ENCODE measurements at regions not wholly inside any gene's neighbourhood (a gene's known extent, or its start where the extent isn't known, plus 50 kb on each side); places are given as distances from the start of the nearest gene placed in this dataset.
A peak's percentile ranks its signal among the peaks of the same experiment; 100 is the strongest.

- no peaks in the 10 kb centered on the region for H3K79me2 ChIP-seq (ENCODE audit: insufficient read depth, low read length)
- no peaks in the 10 kb centered on the region for H3K36me3 ChIP-seq (replicated peaks in 1 of 2; ENCODE audit: control insufficient read depth in 1 of 2, insufficient read depth in 2 of 2, low read length in 2 of 2)
- H3K27me3 Mint-ChIP-seq (ENCODE audit: low read depth in 3 of 3) = peaks cover 2 to 3% (median 2%) of the 10 kb centered on the region in 3 donors
- H3K4me1 Mint-ChIP-seq = peaks cover 59% of the 10 kb centered on the region
- no peak overlapping the region for H3K4me3 ChIP-seq (replicated peaks in 1 of 3; ENCODE audit: low read depth in 2 of 3, low read length in 3 of 3)
- no CpG with 5 or more reads among the region's 6 CpGs for WGBS (ENCODE audit: insufficient coverage)
- no peaks in the 10 kb centered on the region for H3K27me3 ChIP-seq (ENCODE audit: control insufficient read depth in 2 of 2, insufficient read depth in 2 of 2, low read length in 2 of 2)
- no peak overlapping the region for H3K9ac ChIP-seq (ENCODE audit: insufficient read depth, low read length, poor library complexity, severe bottlenecking)
- H3K4me1 ChIP-seq (ENCODE audit: control insufficient read depth in 1 of 2, insufficient read depth in 2 of 2, low read length in 2 of 2) = peaks cover 54 to 59% of the 10 kb centered on the region in 2 donors
- H3K4me2 ChIP-seq (replicated peaks; ENCODE audit: extremely low read depth, low read length, poor library complexity, severe bottlenecking) = no peak overlapping the region
- no peak overlapping the region for H3K4me3 Mint-ChIP-seq
- H3K9me3 ChIP-seq (replicated peaks in 1 of 2; ENCODE audit: control insufficient read depth in 1 of 2, insufficient read depth in 1 of 2, low read length in 2 of 2) = no peaks in the 10 kb centered on the region
- peaks cover 0 to 2% of the 10 kb centered on the region in 2 donors for H3K36me3 Mint-ChIP-seq
- H3K9me3 Mint-ChIP-seq = peaks cover 0 to 4% (median 2%) of the 10 kb centered on the region in 7 donors
- peak in 1 of 3 donors; percentile 36 for DNase-seq
- H2AFZ ChIP-seq (ENCODE audit: insufficient read depth, low read depth, low read length, poor library complexity, severe bottlenecking) = no peak overlapping the region
- H4K20me1 ChIP-seq (ENCODE audit: insufficient read depth, low read length) = no peaks in the 10 kb centered on the region
- intact Hi-C loops (cut with micrococcal nuclease) = no loop called here
- no peak for TF ChIP-seq CTCF (IDR thresholded peaks at IDR 0.05)
- no peak overlapping the region for H3K27ac ChIP-seq (ENCODE audit: low read depth in 1 of 2, low read length in 2 of 2)
- H3K27ac Mint-ChIP-seq = peak overlapping the region in 1 of 7 donors; percentile 43
Measured at GRCh38 chr5:143600396-143601075, 197.1 kb upstream of the NR3C1 start.

GRCh38 chr5:143599474-143599873 lies 196.0 kb upstream of the NR3C1 start:
- peak overlapping the region in 1 of 7 donors; percentile 72 for H3K27ac Mint-ChIP-seq
- no peaks in the 10 kb centered on the region for H3K36me3 ChIP-seq (replicated peaks in 1 of 2; ENCODE audit: control insufficient read depth in 1 of 2, insufficient read depth in 2 of 2, low read length in 2 of 2)
- H3K4me3 Mint-ChIP-seq = no peak overlapping the region
- no peak overlapping the region for H3K27ac ChIP-seq (ENCODE audit: low read depth in 1 of 2, low read length in 2 of 2)
- intact Hi-C loops (cut with micrococcal nuclease) = no loop called here
- H2AFZ ChIP-seq (ENCODE audit: insufficient read depth, low read depth, low read length, poor library complexity, severe bottlenecking) = no peak overlapping the region
- no peaks in the 10 kb centered on the region for H3K27me3 ChIP-seq (ENCODE audit: control insufficient read depth in 2 of 2, insufficient read depth in 2 of 2, low read length in 2 of 2)
- H3K4me2 ChIP-seq (replicated peaks; ENCODE audit: extremely low read depth, low read length, poor library complexity, severe bottlenecking) = no peak overlapping the region
- no peak for TF ChIP-seq CTCF (IDR thresholded peaks at IDR 0.05)
- WGBS (ENCODE audit: insufficient coverage) = 94% methylated on average over 2 of the region's 6 CpGs
- H3K9ac ChIP-seq (ENCODE audit: insufficient read depth, low read length, poor library complexity, severe bottlenecking) = no peak overlapping the region
- H3K36me3 Mint-ChIP-seq = peaks cover 0 to 2% of the 10 kb centered on the region in 2 donors
- peaks cover 43 to 49% of the 10 kb centered on the region in 2 donors for H3K4me1 ChIP-seq (ENCODE audit: control insufficient read depth in 1 of 2, insufficient read depth in 2 of 2, low read length in 2 of 2)
- DNase-seq = no peak
- H3K4me1 Mint-ChIP-seq = peaks cover 50% of the 10 kb centered on the region
- H3K9me3 ChIP-seq (replicated peaks in 1 of 2; ENCODE audit: control insufficient read depth in 1 of 2, insufficient read depth in 1 of 2, low read length in 2 of 2) = no peaks in the 10 kb centered on the region
- peaks cover 0 to 4% (median 2%) of the 10 kb centered on the region in 7 donors for H3K9me3 Mint-ChIP-seq
- no peaks in the 10 kb centered on the region for H4K20me1 ChIP-seq (ENCODE audit: insufficient read depth, low read length)
- H3K79me2 ChIP-seq (ENCODE audit: insufficient read depth, low read length) = no peaks in the 10 kb centered on the region
- H3K4me3 ChIP-seq (replicated peaks in 1 of 3; ENCODE audit: low read depth in 2 of 3, low read length in 3 of 3) = no peak overlapping the region
- H3K27me3 Mint-ChIP-seq (ENCODE audit: low read depth in 3 of 3) = peaks cover 2 to 3% (median 2%) of the 10 kb centered on the region in 3 donors
